HG02759 (cell line): ENCODE measurements at regions not wholly inside any gene's neighbourhood (a gene's known extent, or its start where the extent isn't known, plus 50 kb on each side); places are given as distances from the start of the nearest gene placed in this dataset.

Experiments
- ATAC-seq: cut with Tn5 transposase; IDR thresholded peaks from one replicate; pipeline ENCODE4 v1.9.1; 2021; ENCODE audit warnings: mild to moderate bottlenecking, moderate library complexity; ENCODE audit not compliant: unreplicated experiment

GRCh38 chr13:107365466-107366215, 797.7 kb upstream of the ARGLU1 start:
- no peak for ATAC-seq

GRCh38 chr13:107364658-107365057, 796.7 kb upstream of the ARGLU1 start:
- ATAC-seq, result no peak

- no peak for ATAC-seq
Observed at GRCh38 chr13:107361666-107362065, 793.7 kb upstream of the ARGLU1 start.

- ATAC-seq, result no peak
Observed at GRCh38 chr13:107360010-107360409, 792.1 kb upstream of the ARGLU1 start.

- no peak for ATAC-seq
Observed at GRCh38 chr13:107358866-107359265, 790.9 kb upstream of the ARGLU1 start.

- no peak for ATAC-seq
Observed at GRCh38 chr13:107351305-107351704, 783.4 kb upstream of the ARGLU1 start.

GRCh38 chr13:107348925-107349324, 781.0 kb upstream of the ARGLU1 start:
- no peak for ATAC-seq

- no peak for ATAC-seq
Observed at GRCh38 chr13:107348471-107348870, 780.5 kb upstream of the ARGLU1 start.

- no peak for ATAC-seq
Observed at GRCh38 chr13:107347641-107348369, 779.9 kb upstream of the ARGLU1 start.

- no peak for ATAC-seq
Observed at GRCh38 chr13:107342747-107343146, 774.8 kb upstream of the ARGLU1 start.

- ATAC-seq, result no peak
Observed at GRCh38 chr13:107339209-107339608, 771.3 kb upstream of the ARGLU1 start.

GRCh38 chr13:107332188-107332587, 764.3 kb upstream of the ARGLU1 start:
- no peak for ATAC-seq

GRCh38 chr13:107331359-107331758, 763.4 kb upstream of the ARGLU1 start:
- ATAC-seq, result no peak

- ATAC-seq, result no peak
Observed at GRCh38 chr13:107330484-107330883, 762.5 kb upstream of the ARGLU1 start.

GRCh38 chr13:107329991-107330390, 762.1 kb upstream of the ARGLU1 start:
- no peak for ATAC-seq

GRCh38 chr13:107324416-107325204, 756.7 kb upstream of the ARGLU1 start:
- no peak for ATAC-seq

GRCh38 chr13:107322228-107322627, 754.3 kb upstream of the ARGLU1 start:
- no peak for ATAC-seq

GRCh38 chr13:107305178-107305577, 737.2 kb upstream of the ARGLU1 start:
- no peak for ATAC-seq

GRCh38 chr13:107301724-107302374, 733.9 kb upstream of the ARGLU1 start:
- no peak for ATAC-seq

GRCh38 chr13:107299717-107300116, 731.8 kb upstream of the ARGLU1 start:
- no peak for ATAC-seq

- no peak for ATAC-seq
Observed at GRCh38 chr13:107296804-107297203, 728.9 kb upstream of the ARGLU1 start.
